SJCRH30 (cell line): ENCODE measurements at regions not wholly inside any gene's neighbourhood (a gene's known extent, or its start where the extent isn't known, plus 50 kb on each side); places are given as distances from the start of the nearest gene placed in this dataset.

Source experiments
- DNase-seq, 2 experiments: peaks; one replicate each; pipeline ENCODE4 v3.0.0-alpha.2; 2015 to 2020
- H3K27ac ChIP-seq: fragments of 250-450 bp; sonication (Bioruptor Pico); 2 replicates; pipeline ENCODE4 v1.5.1; 2020; ENCODE audit warnings: mild to moderate bottlenecking, moderate library complexity
- H3K27me3 ChIP-seq: fragments of 250-450 bp; sonication (Bioruptor Pico); 2 replicates; pipeline ENCODE4 v1.5.1; 2020; ENCODE audit warnings: mild to moderate bottlenecking, moderate library complexity
- H3K36me3 ChIP-seq: fragments of 250-450 bp; sonication (Bioruptor Pico); 2 replicates; pipeline ENCODE4 v1.5.1; 2020; ENCODE audit warnings: mild to moderate bottlenecking, moderate library complexity
- H3K4me1 ChIP-seq: fragments of 250-450 bp; sonication (Bioruptor Pico); 2 replicates; pipeline ENCODE4 v1.5.1; 2020; ENCODE audit warnings: mild to moderate bottlenecking, moderate library complexity
- H3K4me3 ChIP-seq: fragments of 250-450 bp; sonication (Bioruptor Pico); 2 replicates; pipeline ENCODE4 v1.5.1; 2020; ENCODE audit warnings: mild to moderate bottlenecking, moderate library complexity
- H3K9me3 ChIP-seq: fragments of 250-450 bp; sonication (Bioruptor Pico); replicated peaks from 2 replicates; pipeline ENCODE4 v1.5.1; 2020; ENCODE audit warnings: mild to moderate bottlenecking, moderate library complexity

- no peaks in the 10 kb centered on the region for H3K9me3 ChIP-seq
- DNase-seq: no peak
- no peaks in the 10 kb centered on the region for H3K4me1 ChIP-seq
- H3K27me3 ChIP-seq: no peaks in the 10 kb centered on the region
- H3K36me3 ChIP-seq: no peaks in the 10 kb centered on the region
- H3K27ac ChIP-seq: no peak overlapping the region
- no peak overlapping the region for H3K4me3 ChIP-seq
Observed at GRCh38 chr7:46009211-46009610, 88.1 kb upstream of the IGFBP3 start.

GRCh38 chr7:46007990-46008643 is 87.0 kb upstream of the IGFBP3 start:
- DNase-seq: no peak
- no peaks in the 10 kb centered on the region for H3K36me3 ChIP-seq
- H3K9me3 ChIP-seq: no peaks in the 10 kb centered on the region
- H3K27me3 ChIP-seq: no peaks in the 10 kb centered on the region
- H3K27ac ChIP-seq: no peak overlapping the region
- no peak overlapping the region for H3K4me3 ChIP-seq
- H3K4me1 ChIP-seq: no peaks in the 10 kb centered on the region

GRCh38 chr7:46007194-46007593 is 86.1 kb upstream of the IGFBP3 start:
- Histone ChIP-seq H3K36me3 (no peaks in the 10 kb centered on the region), H3K4me3 (no peak overlapping the region), H3K27me3 (no peaks in the 10 kb centered on the region), H3K27ac (no peak overlapping the region), H3K4me1 (no peaks in the 10 kb centered on the region), H3K9me3 (no peaks in the 10 kb centered on the region)
- no peak for DNase-seq

GRCh38 chr7:46006723-46007122 is 85.7 kb upstream of the IGFBP3 start:
- Histone ChIP-seq H3K36me3 (no peaks in the 10 kb centered on the region), H3K27me3 (no peaks in the 10 kb centered on the region), H3K4me3 (no peak overlapping the region), H3K4me1 (no peaks in the 10 kb centered on the region), H3K9me3 (no peaks in the 10 kb centered on the region), H3K27ac (no peak overlapping the region)
- DNase-seq: no peak

- no peak overlapping the region for H3K27ac ChIP-seq
- H3K9me3 ChIP-seq: no peaks in the 10 kb centered on the region
- H3K36me3 ChIP-seq: no peaks in the 10 kb centered on the region
- H3K27me3 ChIP-seq: no peaks in the 10 kb centered on the region
- no peak overlapping the region for H3K4me3 ChIP-seq
- DNase-seq: no peak
- no peaks in the 10 kb centered on the region for H3K4me1 ChIP-seq
Observed at GRCh38 chr7:46006212-46006611, 85.1 kb upstream of the IGFBP3 start.

- H3K27ac ChIP-seq: no peak overlapping the region
Observed at GRCh38 chr7:46004965-46005364, 83.9 kb upstream of the IGFBP3 start.

GRCh38 chr7:46003896-46004875 is 83.1 kb upstream of the IGFBP3 start:
- Histone ChIP-seq H3K36me3 (no peaks in the 10 kb centered on the region), H3K4me3 (no peak overlapping the region), H3K27ac (no peak overlapping the region), H3K4me1 (no peaks in the 10 kb centered on the region), H3K27me3 (no peaks in the 10 kb centered on the region), H3K9me3 (no peaks in the 10 kb centered on the region)
- no peak for DNase-seq

More at GRCh38 chr7:46004965-46005364, 83.9 kb upstream of the IGFBP3 start:
- DNase-seq: no peak
- H3K27me3 ChIP-seq: no peaks in the 10 kb centered on the region
- H3K4me3 ChIP-seq: no peak overlapping the region
- no peaks in the 10 kb centered on the region for H3K36me3 ChIP-seq
- no peaks in the 10 kb centered on the region for H3K9me3 ChIP-seq
- no peaks in the 10 kb centered on the region for H3K4me1 ChIP-seq

GRCh38 chr7:46003161-46003560 is 82.1 kb upstream of the IGFBP3 start:
- Histone ChIP-seq H3K27me3 (no peaks in the 10 kb centered on the region), H3K36me3 (no peaks in the 10 kb centered on the region), H3K4me3 (no peak overlapping the region), H3K27ac (no peak overlapping the region), H3K9me3 (no peaks in the 10 kb centered on the region), H3K4me1 (no peaks in the 10 kb centered on the region)
- no peak for DNase-seq

GRCh38 chr7:46000513-46000912 is 79.4 kb upstream of the IGFBP3 start:
- Histone ChIP-seq H3K27ac (no peak overlapping the region), H3K27me3 (no peaks in the 10 kb centered on the region)

GRCh38 chr7:45999541-45999940 is 78.5 kb upstream of the IGFBP3 start:
- H3K4me1 ChIP-seq: no peaks in the 10 kb centered on the region
- H3K27ac ChIP-seq: no peak overlapping the region
- H3K4me3 ChIP-seq: no peak overlapping the region
- no peaks in the 10 kb centered on the region for H3K27me3 ChIP-seq
- no peaks in the 10 kb centered on the region for H3K36me3 ChIP-seq
- H3K9me3 ChIP-seq: no peaks in the 10 kb centered on the region
- DNase-seq: no peak

More at GRCh38 chr7:46000513-46000912, 79.4 kb upstream of the IGFBP3 start:
- no peak for DNase-seq
- Histone ChIP-seq H3K36me3 (no peaks in the 10 kb centered on the region), H3K4me1 (no peaks in the 10 kb centered on the region), H3K9me3 (no peaks in the 10 kb centered on the region), H3K4me3 (no peak overlapping the region)

GRCh38 chr7:45998506-45998905 is 77.4 kb upstream of the IGFBP3 start:
- DNase-seq: no peak
- Histone ChIP-seq H3K9me3 (no peaks in the 10 kb centered on the region), H3K27ac (no peak overlapping the region), H3K4me1 (no peaks in the 10 kb centered on the region), H3K27me3 (no peaks in the 10 kb centered on the region), H3K36me3 (no peaks in the 10 kb centered on the region), H3K4me3 (no peak overlapping the region)

- H3K4me1 ChIP-seq: no peaks in the 10 kb centered on the region
- no peak overlapping the region for H3K4me3 ChIP-seq
- H3K36me3 ChIP-seq: no peaks in the 10 kb centered on the region
- no peaks in the 10 kb centered on the region for H3K27me3 ChIP-seq
- H3K9me3 ChIP-seq: no peaks in the 10 kb centered on the region
- DNase-seq: no peak
- no peak overlapping the region for H3K27ac ChIP-seq
Observed at GRCh38 chr7:45993621-45994020, 72.5 kb upstream of the IGFBP3 start.

GRCh38 chr7:45992826-45993225 is 71.8 kb upstream of the IGFBP3 start:
- no peak overlapping the region for H3K27ac ChIP-seq
- no peak for DNase-seq
- H3K4me1 ChIP-seq: no peaks in the 10 kb centered on the region
- H3K27me3 ChIP-seq: no peaks in the 10 kb centered on the region
- H3K36me3 ChIP-seq: no peaks in the 10 kb centered on the region
- no peak overlapping the region for H3K4me3 ChIP-seq
- H3K9me3 ChIP-seq: no peaks in the 10 kb centered on the region

GRCh38 chr7:45990276-45990675 is 69.2 kb upstream of the IGFBP3 start:
- no peak for DNase-seq
- H3K4me1 ChIP-seq: no peaks in the 10 kb centered on the region

GRCh38 chr7:45988405-45989057 is 67.5 kb upstream of the IGFBP3 start:
- no peaks in the 10 kb centered on the region for H3K4me1 ChIP-seq
- H3K9me3 ChIP-seq: no peaks in the 10 kb centered on the region
- H3K4me3 ChIP-seq: no peak overlapping the region
- H3K27ac ChIP-seq: no peak overlapping the region
- H3K36me3 ChIP-seq: no peaks in the 10 kb centered on the region
- no peak for DNase-seq
- no peaks in the 10 kb centered on the region for H3K27me3 ChIP-seq

More at GRCh38 chr7:45990276-45990675, 69.2 kb upstream of the IGFBP3 start:
- Histone ChIP-seq H3K36me3 (no peaks in the 10 kb centered on the region), H3K27ac (no peak overlapping the region), H3K27me3 (no peaks in the 10 kb centered on the region), H3K9me3 (no peaks in the 10 kb centered on the region), H3K4me3 (no peak overlapping the region)
